Tibial nerve (tissue), 4 donors: ENCODE measurements at regions not wholly inside any gene's neighbourhood (a gene's known extent, or its start where the extent isn't known, plus 50 kb on each side); places are given as distances from the start of the nearest gene placed in this dataset.

Experiments used
- CTCF ChIP-seq, 5 experiments: fragments of 200-600 bp in 3 of 5; fragments of 450-650 bp in 2 of 5; sonication (generic) in 3 of 5; IDR thresholded peaks; one replicate each; pipeline ENCODE4 v1.5.1; 2016 to 2019; ENCODE audit warnings: antibody characterized with exemption in 5 of 5, mild to moderate bottlenecking in 3 of 5, moderate library complexity in 2 of 5
- EP300 ChIP-seq, 2 donors: sonication (generic); formaldehyde crosslinking; IDR thresholded peaks; one replicate each; pipeline ENCODE4 v1.6.1; 2017; ENCODE audit warnings: antibody characterized with exemption in 2 of 2, mild to moderate bottlenecking in 1 of 2
- POLR2A ChIP-seq, 2 donors: fragments of 450-650 bp; IDR thresholded peaks; one replicate each; pipeline ENCODE4 v1.6.1; 2017; ENCODE audit warnings: antibody characterized with exemption in 2 of 2, mild to moderate bottlenecking in 2 of 2, moderate library complexity in 2 of 2

GRCh38 chr2:52613064-52613463, 1154.5 kb upstream of the CHAC2 start:
- TF ChIP-seq POLR2A (IDR thresholded peaks at IDR 0.05) (no peak), CTCF (IDR thresholded peaks at IDR 0.05) (no peak), EP300 (IDR thresholded peaks at IDR 0.05) (no peak)
